Thoracic aorta (tissue), 2 donors: ENCODE measurements at regions not wholly inside any gene's neighbourhood (a gene's known extent, or its start where the extent isn't known, plus 50 kb on each side); places are given as distances from the start of the nearest gene placed in this dataset.

Experiments
- ATAC-seq: fragments of 150-250 bp; one replicate; pipeline ENCODE4 v1.8.0; 2017; ENCODE audit warnings: low read depth; ENCODE audit not compliant: insufficient number of reproducible peaks, low FRiP score
- DNase-seq: peaks from one replicate; pipeline ENCODE4 v3.0.0-alpha.2; 2020; ENCODE audit warnings: low spot score
- H3K27ac ChIP-seq, 2 donors: fragments of 200-600 bp; sonication (generic); 1 replicate in 1 of 2; 2 replicates in 1 of 2; pipeline ENCODE4 v1.5.1; 2016; ENCODE audit warnings: mild to moderate bottlenecking in 2 of 2, moderate library complexity in 2 of 2
- H3K27me3 ChIP-seq: fragments of 200-600 bp; sonication (generic); replicated peaks from 2 replicates; pipeline ENCODE4 v1.6.0; 2016; ENCODE audit warnings: mild to moderate bottlenecking; ENCODE audit not compliant: insufficient read depth
- H3K36me3 ChIP-seq: fragments of 200-600 bp; sonication (generic); one replicate; pipeline ENCODE4 v1.5.1; 2016
- H3K4me1 ChIP-seq, 2 donors: fragments of 200-600 bp; sonication (generic); 1 replicate in 1 of 2; 2 replicates in 1 of 2; pipeline versions ENCODE4 v1.5.1 to v1.6.0; 2016; ENCODE audit warnings: low read depth in 2 of 2, mild to moderate bottlenecking in 1 of 2; ENCODE audit not compliant: control insufficient read depth in 1 of 2
- H3K4me3 ChIP-seq: fragments of 200-600 bp; sonication (generic); 2 replicates; pipeline ENCODE4 v1.5.1; 2016; ENCODE audit warnings: mild to moderate bottlenecking
- H3K9me3 ChIP-seq: fragments of 200-600 bp; sonication (generic); 2 replicates; pipeline ENCODE4 v1.5.1; 2016
- CTCF ChIP-seq: fragments of 200-600 bp; sonication (generic); IDR thresholded peaks from one replicate; pipeline ENCODE4 v1.5.1; 2019; ENCODE audit warnings: antibody characterized with exemption

- Histone ChIP-seq H3K27me3 (no peaks in the 10 kb centered on the region), H3K36me3 (no peaks in the 10 kb centered on the region), H3K27ac (no peak overlapping the region), H3K9me3 (no peaks in the 10 kb centered on the region), H3K4me3 (no peak overlapping the region), H3K4me1 (no peaks in the 10 kb centered on the region)
- DNase-seq (no peak), ATAC-seq (no peak)
- TF ChIP-seq CTCF, result no peak
Observed at GRCh38 chr2:238969857-238970256, 122.0 kb downstream of the TWIST2 start.

GRCh38 chr2:238970553-238971081 is 122.7 kb downstream of the TWIST2 start:
- TF ChIP-seq CTCF, result peak; percentile 100
- Histone ChIP-seq H3K4me1 (no peaks in the 10 kb centered on the region), H3K9me3 (peaks cover 3% of the 10 kb centered on the region), H3K27ac (no peak overlapping the region), H3K27me3 (no peaks in the 10 kb centered on the region), H3K36me3 (no peaks in the 10 kb centered on the region), H3K4me3 (no peak overlapping the region)
- ATAC-seq, result peak; percentile 47
- no peak for DNase-seq

- ATAC-seq (no peak), DNase-seq (no peak)
- H3K27me3 ChIP-seq, result no peaks in the 10 kb centered on the region
- peaks cover 7% of the 10 kb centered on the region for H3K9me3 ChIP-seq
- no peak for TF ChIP-seq CTCF
- H3K36me3 ChIP-seq, result no peaks in the 10 kb centered on the region
- no peaks in the 10 kb centered on the region for H3K4me1 ChIP-seq
- H3K27ac ChIP-seq, result no peak overlapping the region
- H3K4me3 ChIP-seq, result no peak overlapping the region
Observed at GRCh38 chr2:238971318-238972145, 123.6 kb downstream of the TWIST2 start.

- no peak for ATAC-seq
- H3K4me1 ChIP-seq, result no peaks in the 10 kb centered on the region
- no peak overlapping the region for H3K4me3 ChIP-seq
- no peak overlapping the region for H3K27ac ChIP-seq
- no peaks in the 10 kb centered on the region for H3K27me3 ChIP-seq
- peaks cover 7% of the 10 kb centered on the region for H3K9me3 ChIP-seq
- no peak for DNase-seq
- no peak for TF ChIP-seq CTCF
- no peaks in the 10 kb centered on the region for H3K36me3 ChIP-seq
Observed at GRCh38 chr2:238972146-238972445, 124.2 kb downstream of the TWIST2 start.

GRCh38 chr2:238973038-238973739 is 125.3 kb downstream of the TWIST2 start:
- Histone ChIP-seq H3K27me3 (no peaks in the 10 kb centered on the region), H3K36me3 (no peaks in the 10 kb centered on the region), H3K4me1 (no peaks in the 10 kb centered on the region), H3K27ac (no peak overlapping the region), H3K9me3 (peaks cover 7% of the 10 kb centered on the region), H3K4me3 (no peak overlapping the region)
- DNase-seq (no peak), ATAC-seq (no peak)
- TF ChIP-seq CTCF, result no peak
